DMS53 treated with DMSO at 0.1 percent for 48 hours (cell line): ENCODE measurements at regions not wholly inside any gene's neighbourhood (a gene's known extent, or its start where the extent isn't known, plus 50 kb on each side); places are given as distances from the start of the nearest gene placed in this dataset.

Experiments used
- DNase-seq: peaks from one replicate; lab custom pipeline; 2025; ENCODE audit not compliant: unreplicated experiment; lab: John Stamatoyannopoulos, UW

DNA sequence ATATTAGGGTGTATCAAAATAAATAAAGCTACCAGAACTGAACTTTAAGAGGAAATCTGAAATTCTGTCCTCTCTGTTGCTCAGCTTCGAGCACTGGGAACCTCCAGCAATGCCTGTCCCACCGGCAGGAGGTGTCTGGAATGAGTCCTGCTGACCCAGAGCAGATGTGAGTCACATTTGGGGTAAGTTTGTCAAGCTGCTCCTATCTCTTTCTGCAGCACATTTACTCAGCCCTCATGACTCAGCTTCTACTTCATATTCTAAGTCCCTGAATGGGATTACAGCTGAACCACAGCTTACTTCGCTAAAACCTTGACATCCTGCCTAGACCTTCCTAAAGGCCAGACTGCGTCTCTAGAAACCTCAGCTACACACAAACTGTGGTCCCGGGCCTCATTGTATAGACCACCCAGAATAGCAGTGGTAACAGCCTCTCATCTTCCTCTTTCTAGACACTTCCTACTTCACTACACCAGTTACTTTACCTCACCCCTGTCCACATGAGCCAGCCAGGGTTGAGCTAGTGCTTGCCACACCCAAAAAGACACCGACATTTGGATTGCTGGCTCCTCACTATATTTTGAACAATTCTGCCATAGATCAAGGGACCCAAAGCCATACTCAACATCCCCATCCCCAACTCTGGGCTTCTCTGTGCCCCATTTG, 109.6 kb upstream of the TMCO5A start:
- DNase-seq: no peak

DNA sequence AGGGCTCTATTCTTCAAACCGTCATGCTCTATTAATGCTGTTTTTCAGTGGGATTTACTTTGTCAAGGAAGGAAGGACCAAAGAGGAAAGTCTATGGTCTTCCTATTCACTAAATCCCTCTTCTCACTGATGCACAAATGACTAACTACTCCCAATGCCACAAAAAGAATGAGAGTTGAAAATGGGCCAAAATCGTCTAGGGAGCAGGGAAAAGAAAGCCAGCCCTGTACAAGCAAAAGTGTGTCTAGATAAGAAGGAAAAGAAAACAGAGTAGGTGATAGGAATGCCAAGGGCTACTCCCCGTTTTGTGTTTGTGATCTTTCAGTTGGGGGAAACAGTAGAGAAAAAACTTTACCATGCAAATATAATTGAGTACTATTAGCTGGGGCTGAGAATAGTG, 97.2 kb upstream of the TMCO5A start:
- no peak for DNase-seq

DNA sequence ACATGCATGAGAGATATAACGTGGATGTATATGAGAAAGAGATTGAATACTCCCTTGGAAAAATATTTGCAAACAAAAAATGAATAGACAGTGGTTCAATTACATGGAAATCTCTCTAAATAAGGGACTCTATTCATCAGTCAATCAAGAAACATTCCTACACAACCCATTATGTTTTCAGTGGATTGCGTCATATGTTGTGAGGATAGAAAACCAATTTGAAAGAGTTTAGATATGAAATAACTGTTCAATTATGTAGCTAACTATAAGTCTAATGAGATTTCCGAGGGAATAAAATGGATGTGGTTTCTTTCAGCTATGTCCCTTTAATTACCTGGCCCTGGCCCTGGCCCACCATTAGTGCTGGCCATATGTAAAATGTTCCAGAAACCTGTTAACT, 86.7 kb upstream of the TMCO5A start:
- no peak for DNase-seq

DNA sequence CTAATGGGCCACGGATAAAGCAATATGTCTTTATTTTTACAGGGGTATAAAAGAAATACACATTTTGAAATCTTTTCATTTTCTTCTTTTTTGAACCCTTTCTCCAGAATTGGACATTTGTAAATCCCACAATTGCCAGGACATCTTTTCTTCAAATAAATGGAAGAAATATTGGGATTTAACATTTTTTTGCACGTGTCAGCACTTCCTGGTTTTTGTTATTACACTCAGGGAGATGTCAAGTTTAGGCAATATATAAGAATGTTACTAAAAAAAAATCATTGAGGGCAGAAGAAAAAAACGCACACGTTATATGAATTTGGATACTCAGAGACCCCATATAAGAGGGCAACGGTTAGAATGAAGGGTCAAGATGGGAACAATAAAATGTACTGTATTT, 78.3 kb upstream of the TMCO5A start:
- no peak for DNase-seq

DNA sequence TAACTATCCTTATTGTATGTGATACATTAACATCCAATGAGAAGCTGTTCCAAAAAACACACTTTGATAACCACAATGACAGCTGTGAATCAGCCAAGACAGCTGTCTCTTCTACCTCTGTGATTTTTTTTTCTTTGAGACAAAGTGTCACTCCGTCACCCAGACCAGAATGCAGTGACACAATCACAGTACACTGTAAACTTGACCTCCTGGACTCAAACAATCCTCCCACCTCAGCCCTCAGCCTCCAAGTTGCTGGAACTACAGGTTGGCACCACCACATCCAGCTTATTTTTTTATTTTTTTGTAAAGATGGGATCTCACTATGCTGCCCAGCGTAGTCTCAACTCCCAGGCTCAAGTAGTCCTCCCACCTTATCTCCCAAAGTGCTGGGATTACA, 73.5 kb upstream of the TMCO5A start:
- DNase-seq: no peak

DNA sequence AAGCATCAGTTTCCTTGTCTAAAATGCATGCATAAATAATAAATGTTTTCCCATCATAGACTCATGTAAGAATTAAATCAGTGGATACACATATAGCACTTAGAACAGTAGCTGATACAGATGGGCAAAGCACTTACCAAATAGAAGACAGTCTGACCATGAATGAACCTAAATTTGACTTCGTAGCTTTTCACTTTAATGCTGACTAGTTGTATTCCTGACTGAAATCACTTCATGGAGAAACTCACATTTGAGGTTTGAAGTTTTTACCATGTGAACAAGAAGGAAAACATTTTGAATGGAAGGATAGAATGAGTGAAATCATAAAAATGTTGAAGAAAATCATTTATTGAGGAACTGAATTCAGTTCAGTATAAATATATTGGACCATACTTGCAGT, 68.8 kb upstream of the TMCO5A start:
- DNase-seq: no peak

DNA sequence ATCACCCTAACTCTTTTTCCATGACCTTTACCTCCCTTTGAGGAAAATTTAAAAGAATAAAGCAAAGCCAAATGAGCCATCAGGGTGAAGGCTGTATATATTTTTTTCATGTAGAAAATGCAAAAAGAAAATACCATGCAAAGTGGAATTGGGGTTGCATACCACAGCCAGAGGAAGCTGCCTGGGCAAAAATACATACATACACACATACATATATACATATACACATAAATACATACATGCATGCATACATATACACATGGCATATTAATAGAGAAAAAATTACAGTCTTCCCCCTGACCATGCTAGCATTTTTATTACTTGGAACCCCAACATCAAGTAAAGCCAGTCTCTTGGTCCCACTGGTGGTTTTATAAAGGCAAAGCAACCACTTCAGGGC, 63.7 kb upstream of the TMCO5A start:
- DNase-seq: no peak

DNA sequence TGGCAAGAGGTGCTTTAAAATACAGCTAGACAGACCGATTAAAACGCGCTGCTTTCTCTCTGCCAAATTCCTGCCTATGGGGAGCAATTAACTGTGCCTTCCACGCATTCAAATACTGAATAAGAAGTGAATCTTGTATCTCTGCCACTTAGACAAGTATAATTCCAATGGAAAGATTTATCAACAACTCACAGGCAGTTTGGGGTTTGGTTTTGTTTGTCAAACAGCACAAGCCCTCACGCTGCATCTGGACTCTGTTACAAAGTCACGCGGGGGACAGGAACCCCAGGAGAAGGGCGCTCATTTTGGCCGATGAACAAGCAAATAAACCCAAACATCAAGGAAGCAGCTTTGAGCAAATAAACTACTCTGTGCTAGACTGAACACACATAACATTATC, 61.8 kb upstream of the TMCO5A start:
- DNase-seq: no peak

DNA sequence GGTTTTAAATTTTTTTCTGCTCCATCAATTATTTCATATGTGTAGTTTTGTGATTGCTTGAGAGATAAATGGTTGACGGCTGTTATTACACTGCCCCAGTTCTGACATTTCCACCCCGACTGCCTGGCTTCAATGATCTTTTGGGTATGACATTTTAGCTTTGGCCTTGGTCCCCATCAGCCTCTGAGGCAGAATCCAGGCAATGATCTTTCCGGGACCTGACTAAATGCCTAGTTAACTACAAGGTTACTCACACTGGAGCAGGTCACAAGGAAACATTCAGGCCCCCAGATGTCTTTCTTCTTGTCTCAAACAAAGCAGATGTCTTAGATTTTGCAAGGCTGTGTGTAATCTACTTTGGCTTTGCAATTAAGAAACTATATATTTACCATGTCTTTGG, 61.1 kb upstream of the TMCO5A start:
- DNase-seq: no peak

DNA sequence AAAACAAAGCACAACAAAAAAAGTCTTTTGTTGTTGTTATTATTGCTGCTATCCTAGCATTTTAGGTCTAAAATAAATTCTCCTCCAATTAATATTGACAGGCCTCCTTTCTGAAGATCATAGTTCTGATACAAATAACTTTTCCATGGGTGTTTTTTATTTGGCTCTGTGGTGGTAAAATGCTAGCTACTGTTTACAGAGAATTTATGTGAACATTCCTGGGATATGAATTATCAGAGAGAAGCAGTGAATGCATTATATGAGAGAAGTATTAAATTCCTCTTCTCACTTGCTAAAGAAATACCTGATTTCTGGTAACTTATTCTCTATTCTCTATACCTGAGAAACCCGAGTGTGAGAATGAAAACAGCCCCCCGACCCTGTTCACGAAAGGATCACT, 57.5 kb upstream of the TMCO5A start:
- no peak for DNase-seq

DNA sequence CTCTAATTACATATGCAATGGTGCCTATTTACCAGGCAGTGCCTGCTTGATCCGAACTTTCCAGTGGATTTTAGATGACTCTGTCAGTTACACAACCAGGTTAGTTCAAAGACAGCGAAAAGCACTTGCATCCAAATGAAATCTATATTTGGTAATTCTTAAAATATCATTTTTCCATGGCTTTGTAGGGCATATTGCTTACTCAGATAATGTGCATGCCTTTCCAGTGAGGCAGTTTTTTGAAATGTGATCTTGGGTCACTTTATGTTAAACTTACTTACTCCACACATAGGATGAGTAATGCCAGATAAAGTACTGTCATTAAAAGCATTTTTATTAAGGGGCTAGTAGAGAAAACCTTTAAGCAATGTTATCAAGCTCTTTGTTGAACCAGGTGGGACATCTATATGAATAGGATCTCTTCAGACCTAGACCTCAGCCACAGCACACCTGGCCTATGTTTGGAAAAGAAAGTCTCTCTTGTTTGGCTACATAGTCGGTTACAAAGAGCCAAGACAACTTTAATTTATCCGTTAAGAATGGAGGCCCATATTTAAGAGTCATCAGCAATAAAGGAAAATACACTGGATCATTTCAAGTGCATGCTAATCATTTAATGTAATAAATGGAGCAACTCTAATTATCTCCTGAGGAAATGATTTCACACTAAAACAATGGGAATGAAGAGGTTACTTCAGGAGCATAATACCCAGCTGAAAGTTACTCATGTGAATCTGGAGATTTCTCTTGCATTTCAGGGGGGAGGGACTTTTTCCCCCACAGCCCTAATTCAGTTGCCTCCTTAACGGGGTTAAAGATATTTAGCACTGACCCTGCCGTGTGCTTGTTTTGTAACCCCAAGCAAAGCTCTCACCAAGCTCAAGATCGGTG, 56.3 kb upstream of the TMCO5A start:
- no peak for DNase-seq

DNA sequence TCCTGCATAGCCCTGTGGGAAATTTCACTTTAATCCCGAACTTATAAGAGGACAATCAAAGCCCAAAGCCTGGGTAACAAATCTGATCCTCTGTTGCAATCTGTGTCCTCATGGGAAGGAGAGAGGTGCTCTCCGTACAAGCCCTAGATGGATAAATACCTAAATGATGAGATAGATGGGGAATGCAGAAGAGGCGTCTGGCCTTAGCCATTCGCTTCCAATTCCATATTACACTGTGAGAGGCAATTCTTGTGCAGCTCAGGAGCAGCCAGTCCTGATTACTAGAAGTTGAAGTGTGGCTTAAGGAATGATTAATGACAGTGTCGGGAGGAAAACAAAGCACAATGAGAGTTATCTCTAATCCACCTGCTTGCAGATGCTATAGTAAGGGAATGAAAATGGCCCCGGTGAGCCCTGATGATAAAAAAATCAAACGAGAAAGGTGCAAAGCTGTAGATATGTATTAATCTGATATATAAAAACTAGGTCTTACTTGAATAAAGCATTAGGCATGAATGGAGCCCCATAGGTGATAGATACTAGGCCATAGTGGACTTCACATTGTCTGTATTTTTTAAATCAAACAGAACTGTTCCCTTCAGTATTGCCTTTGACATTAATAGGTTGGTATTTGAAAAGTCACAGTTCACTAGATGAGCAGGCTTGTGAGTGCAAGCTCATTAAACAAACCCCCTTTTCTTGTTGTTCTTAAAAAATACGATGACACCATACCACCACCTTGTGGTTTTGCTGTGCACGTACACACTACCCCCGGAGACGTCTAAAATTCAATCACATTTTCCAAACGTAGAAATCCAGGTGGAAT, 54.2 kb upstream of the TMCO5A start:
- peak; percentile 57 for DNase-seq

DNA sequence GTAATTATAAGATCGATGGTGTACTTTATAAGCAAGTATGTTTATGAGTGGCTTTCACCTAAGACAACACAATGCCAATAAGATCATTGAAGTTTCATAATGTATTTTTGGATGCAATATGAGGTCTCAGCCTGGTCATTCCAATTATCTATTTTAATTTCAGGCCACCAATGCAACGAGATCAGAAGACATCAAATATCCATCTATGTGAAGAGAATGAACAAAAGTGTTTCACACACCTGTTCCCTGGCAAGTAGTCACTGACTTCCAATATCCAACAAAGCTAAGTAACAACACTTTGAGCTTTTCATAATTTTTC, 53.6 kb upstream of the TMCO5A start:
- no peak for DNase-seq

DNA sequence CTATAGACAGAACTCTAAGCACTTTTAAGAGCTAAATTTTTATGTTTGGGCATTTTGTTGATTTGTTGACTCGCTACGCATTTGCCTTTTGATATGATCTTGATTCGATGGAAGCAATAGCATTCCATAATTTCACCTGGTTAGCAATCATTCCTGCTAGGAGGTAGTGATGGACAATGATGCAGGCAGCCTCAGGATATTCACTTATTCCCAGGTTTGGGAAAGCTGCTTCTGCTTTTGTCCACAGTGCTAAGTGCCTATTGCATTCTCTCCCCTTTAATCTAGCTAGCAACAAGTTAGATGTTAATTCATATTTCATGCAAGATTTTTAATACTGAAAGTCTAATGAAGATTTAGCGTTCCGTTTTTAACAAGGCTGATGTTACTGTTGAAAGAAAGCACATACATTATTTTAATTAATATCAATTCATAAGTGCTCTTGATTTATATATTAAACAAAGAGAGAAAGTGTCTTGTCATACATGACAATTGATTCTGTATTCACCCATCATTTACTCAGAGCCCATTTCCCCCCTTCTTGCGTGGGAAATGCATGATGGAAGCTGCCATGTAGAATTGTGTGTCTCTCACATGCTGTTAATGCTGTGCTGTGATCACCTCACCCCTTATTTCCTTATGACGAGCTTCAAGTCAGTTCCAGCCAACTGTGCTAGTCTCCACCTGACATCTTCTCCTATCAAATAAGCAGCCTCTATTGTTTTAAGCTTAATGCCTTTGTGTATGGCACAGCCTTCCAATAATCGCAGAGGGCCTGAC, 53.0 kb upstream of the TMCO5A start:
- DNase-seq: no peak

DNA sequence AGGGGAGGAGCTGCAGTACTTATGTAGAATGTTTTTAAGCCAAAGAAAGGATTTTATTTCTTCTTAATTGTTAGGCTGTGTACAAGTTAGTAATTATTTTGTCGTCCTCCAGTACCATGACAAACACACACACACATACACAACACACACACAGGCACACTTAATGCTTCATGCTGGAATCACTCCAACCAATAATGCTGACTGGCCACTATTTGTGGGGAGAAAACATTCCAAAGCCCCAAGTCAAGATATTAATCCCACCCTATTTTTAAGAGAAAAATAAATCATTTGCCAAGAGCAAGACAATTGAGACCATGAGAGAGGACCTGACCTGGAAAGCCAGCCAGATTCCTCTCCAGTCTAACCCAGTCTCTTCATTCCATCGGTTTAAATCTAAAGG, 51.8 kb upstream of the TMCO5A start:
- DNase-seq: no peak
